ENCODE measurements at regions not wholly inside any gene's neighbourhood (a gene's known extent, or its start where the extent isn't known, plus 50 kb on each side); places are given as distances from the start of the nearest gene placed in this dataset.

- Histone ChIP-seq H3K36me3 (replicated peaks; ENCODE audit: low read depth, low read length) (peaks cover 12% of the 10 kb centered on the region), H3K4me2 (ENCODE audit: low read length) (no peak overlapping the region), H3K9ac (ENCODE audit: low read length) (no peak overlapping the region), H2AFZ (ENCODE audit: low read depth, low read length) (no peak overlapping the region), H3K4me3 (ENCODE audit: low read length) (no peak overlapping the region), H4K20me1 (ENCODE audit: insufficient read depth, low read length) (no peaks in the 10 kb centered on the region), H3K9me3 (ENCODE audit: insufficient read depth, low read length) (peaks cover 11% of the 10 kb centered on the region; the same call in 1 of the 2 replicates), H3K27me3 (ENCODE audit: low read depth, low read length) (peaks cover 35% of the 10 kb centered on the region), H3K4me1 (ENCODE audit: low read length) (peaks cover 52% of the 10 kb centered on the region), H3K79me2 (ENCODE audit: low read length) (no peaks in the 10 kb centered on the region), H3K27ac (ENCODE audit: low read length) (no peak overlapping the region)
- TF ChIP-seq, protein P1, sequence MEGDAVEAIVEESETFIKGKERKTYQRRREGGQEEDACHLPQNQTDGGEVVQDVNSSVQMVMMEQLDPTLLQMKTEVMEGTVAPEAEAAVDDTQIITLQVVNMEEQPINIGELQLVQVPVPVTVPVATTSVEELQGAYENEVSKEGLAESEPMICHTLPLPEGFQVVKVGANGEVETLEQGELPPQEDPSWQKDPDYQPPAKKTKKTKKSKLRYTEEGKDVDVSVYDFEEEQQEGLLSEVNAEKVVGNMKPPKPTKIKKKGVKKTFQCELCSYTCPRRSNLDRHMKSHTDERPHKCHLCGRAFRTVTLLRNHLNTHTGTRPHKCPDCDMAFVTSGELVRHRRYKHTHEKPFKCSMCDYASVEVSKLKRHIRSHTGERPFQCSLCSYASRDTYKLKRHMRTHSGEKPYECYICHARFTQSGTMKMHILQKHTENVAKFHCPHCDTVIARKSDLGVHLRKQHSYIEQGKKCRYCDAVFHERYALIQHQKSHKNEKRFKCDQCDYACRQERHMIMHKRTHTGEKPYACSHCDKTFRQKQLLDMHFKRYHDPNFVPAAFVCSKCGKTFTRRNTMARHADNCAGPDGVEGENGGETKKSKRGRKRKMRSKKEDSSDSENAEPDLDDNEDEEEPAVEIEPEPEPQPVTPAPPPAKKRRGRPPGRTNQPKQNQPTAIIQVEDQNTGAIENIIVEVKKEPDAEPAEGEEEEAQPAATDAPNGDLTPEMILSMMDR (IDR thresholded peaks at IDR 0.05; ENCODE audit: low read depth, low read length) = no peak
- no peak for TF ChIP-seq EZH2phosphoT487 (IDR thresholded peaks at IDR 0.05; ENCODE audit: low read depth)
Observed at GRCh38 chr2:111222204-111222866, 101.6 kb downstream of the BCL2L11 start.

DNA sequence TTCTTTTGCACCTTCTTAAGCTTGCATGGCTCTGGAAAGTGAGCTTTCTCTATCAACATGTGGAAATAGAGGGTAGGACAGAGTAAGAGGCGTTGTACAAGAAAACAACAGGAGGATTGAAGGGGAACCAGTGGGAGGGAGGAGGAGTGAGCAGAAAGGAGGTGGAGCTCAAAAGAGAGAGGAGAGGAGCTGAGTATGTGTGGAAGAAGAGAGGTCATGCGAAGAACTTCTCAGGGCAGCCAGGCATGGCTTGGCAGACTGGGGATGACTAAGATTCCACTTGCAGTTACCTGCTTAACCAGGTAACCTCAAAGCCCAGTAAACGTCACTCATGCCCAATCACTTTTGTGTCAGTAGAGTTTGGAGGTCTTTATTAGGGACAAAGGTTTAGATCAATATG is 105.1 kb downstream of the BCL2L11 start:
- Histone ChIP-seq H3K9ac (ENCODE audit: low read length) (no peak overlapping the region), H3K4me2 (ENCODE audit: low read length) (no peak overlapping the region), H3K9me3 (ENCODE audit: insufficient read depth, low read length) (no peaks in the 10 kb centered on the region; the same call in 1 of the 2 replicates), H3K4me1 (ENCODE audit: low read length) (peaks cover 30% of the 10 kb centered on the region), H3K79me2 (ENCODE audit: low read length) (no peaks in the 10 kb centered on the region), H3K4me3 (ENCODE audit: low read length) (no peak overlapping the region), H4K20me1 (ENCODE audit: insufficient read depth, low read length) (peaks cover 5% of the 10 kb centered on the region; the same call in 1 of the 2 replicates), H3K27ac (ENCODE audit: low read length) (no peak overlapping the region), H2AFZ (ENCODE audit: low read depth, low read length) (no peak overlapping the region), H3K36me3 (replicated peaks; ENCODE audit: low read depth, low read length) (no peaks in the 10 kb centered on the region), H3K27me3 (ENCODE audit: low read depth, low read length) (peaks cover 48% of the 10 kb centered on the region)
- TF ChIP-seq, protein P1 (IDR thresholded peaks at IDR 0.05; ENCODE audit: low read depth, low read length) = no peak
- no peak for TF ChIP-seq EZH2phosphoT487 (IDR thresholded peaks at IDR 0.05; ENCODE audit: low read depth)

DNA sequence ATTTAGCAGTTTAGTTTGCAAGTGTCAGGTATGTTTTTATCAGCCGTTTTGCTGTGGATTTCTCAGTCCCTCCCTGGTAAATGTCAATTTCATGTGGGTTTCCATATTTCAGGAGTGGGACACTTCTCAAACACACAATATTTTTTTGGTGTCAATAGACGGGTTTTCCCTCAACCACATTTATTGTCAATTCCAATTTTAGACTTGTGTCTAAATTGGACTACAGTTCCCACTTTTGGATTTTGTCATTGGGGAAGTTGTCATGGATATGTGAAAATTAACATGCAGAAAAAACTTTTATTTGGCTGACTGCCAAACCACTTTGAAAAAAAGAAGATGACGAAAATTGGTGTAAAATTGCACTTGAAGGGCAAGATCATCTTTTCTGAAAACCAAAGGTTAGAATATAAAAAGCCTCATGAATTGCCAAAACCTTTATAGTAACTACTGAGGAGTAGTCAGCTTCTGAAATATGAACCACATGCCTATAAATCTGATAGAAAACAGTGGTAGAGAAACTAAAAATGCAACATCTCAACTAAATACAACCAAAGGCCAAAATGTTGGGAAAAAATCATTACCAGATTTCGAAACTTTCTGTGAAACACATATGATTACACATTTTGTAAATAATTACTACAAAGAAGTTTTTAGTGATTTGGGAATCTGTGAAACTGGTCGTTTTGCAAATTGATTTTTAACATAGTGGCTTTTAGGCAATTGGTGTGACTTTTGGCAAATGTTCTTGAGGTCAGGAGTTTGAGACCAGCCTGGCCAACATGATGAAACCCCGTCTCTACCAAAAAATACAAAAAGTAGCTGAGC is 106.4 kb downstream of the BCL2L11 start:
- H3K9ac ChIP-seq (ENCODE audit: low read length) = no peak overlapping the region
- peaks cover 5% of the 10 kb centered on the region; the same call in 1 of the 2 replicates for H4K20me1 ChIP-seq (ENCODE audit: insufficient read depth, low read length)
- no peak overlapping the region for H2AFZ ChIP-seq (ENCODE audit: low read depth, low read length)
- no peaks in the 10 kb centered on the region for H3K79me2 ChIP-seq (ENCODE audit: low read length)
- H3K4me3 ChIP-seq (ENCODE audit: low read length) = no peak overlapping the region
- no peak overlapping the region for H3K27ac ChIP-seq (ENCODE audit: low read length)
- H3K4me1 ChIP-seq (ENCODE audit: low read length) = peaks cover 18% of the 10 kb centered on the region
- no peaks in the 10 kb centered on the region; the same call in 1 of the 2 replicates for H3K9me3 ChIP-seq (ENCODE audit: insufficient read depth, low read length)
- peaks cover 45% of the 10 kb centered on the region for H3K27me3 ChIP-seq (ENCODE audit: low read depth, low read length)
- H3K4me2 ChIP-seq (ENCODE audit: low read length) = no peak overlapping the region; the same call in 1 of the 2 replicates
- peaks cover 3% of the 10 kb centered on the region for H3K36me3 ChIP-seq (replicated peaks; ENCODE audit: low read depth, low read length)
- TF ChIP-seq EZH2phosphoT487 (IDR thresholded peaks at IDR 0.05; ENCODE audit: low read depth) = no peak

- no peak overlapping the region for H3K27ac ChIP-seq (ENCODE audit: low read length)
- H3K4me2 ChIP-seq (ENCODE audit: low read length) = no peak overlapping the region
- no peak for TF ChIP-seq EZH2phosphoT487 (IDR thresholded peaks at IDR 0.05; ENCODE audit: low read depth)
- TF ChIP-seq, protein P1 (IDR thresholded peaks at IDR 0.05; ENCODE audit: low read depth, low read length) = no peak
- peaks cover 5% of the 10 kb centered on the region for H3K36me3 ChIP-seq (replicated peaks; ENCODE audit: low read depth, low read length)
- H4K20me1 ChIP-seq (ENCODE audit: insufficient read depth, low read length) = peaks cover 5% of the 10 kb centered on the region; the same call in 1 of the 2 replicates
- H3K4me1 ChIP-seq (ENCODE audit: low read length) = peaks cover 13% of the 10 kb centered on the region
- H3K9ac ChIP-seq (ENCODE audit: low read length) = no peak overlapping the region
- no peak overlapping the region for H2AFZ ChIP-seq (ENCODE audit: low read depth, low read length)
- peaks cover 44% of the 10 kb centered on the region for H3K27me3 ChIP-seq (ENCODE audit: low read depth, low read length)
- no peaks in the 10 kb centered on the region; the same call in 1 of the 2 replicates for H3K9me3 ChIP-seq (ENCODE audit: insufficient read depth, low read length)
- no peak overlapping the region for H3K4me3 ChIP-seq (ENCODE audit: low read length)
- no peaks in the 10 kb centered on the region for H3K79me2 ChIP-seq (ENCODE audit: low read length)
Observed at GRCh38 chr2:111227716-111228141, 107.0 kb downstream of the BCL2L11 start.

All from OCI-LY3 (cell line).